NCI-H1092 treated with DMSO at 0.1 percent for 48 hours (cell line): ENCODE measurements at regions not wholly inside any gene's neighbourhood (a gene's known extent, or its start where the extent isn't known, plus 50 kb on each side); places are given as distances from the start of the nearest gene placed in this dataset.

ENCODE experiments used
- DNase-seq: peaks from one replicate; lab custom pipeline; 2025; lab: John Stamatoyannopoulos, UW

GRCh38 chr5:44659334-44659733 is 149.4 kb upstream of the MRPS30 start:
- no peak for DNase-seq

- no peak for DNase-seq
Measured at GRCh38 chr5:44652674-44653073, 156.1 kb upstream of the MRPS30 start.

GRCh38 chr5:44646016-44646415 is 162.7 kb upstream of the MRPS30 start:
- DNase-seq, result no peak

- no peak for DNase-seq
Measured at GRCh38 chr5:44645502-44645901, 163.2 kb upstream of the MRPS30 start.

- no peak for DNase-seq
Measured at GRCh38 chr5:44644628-44645027, 164.1 kb upstream of the MRPS30 start.

- no peak for DNase-seq
Measured at GRCh38 chr5:44641820-44642219, 166.9 kb upstream of the MRPS30 start.

- no peak for DNase-seq
Measured at GRCh38 chr5:44640945-44641456, 167.7 kb upstream of the MRPS30 start.

GRCh38 chr5:44637916-44638869 is 170.6 kb upstream of the MRPS30 start:
- DNase-seq, result no peak

GRCh38 chr5:44632344-44632743 is 176.4 kb upstream of the MRPS30 start:
- DNase-seq, result no peak

GRCh38 chr5:44626846-44627245 is 181.9 kb upstream of the MRPS30 start:
- DNase-seq, result no peak

- no peak for DNase-seq
Measured at GRCh38 chr5:44622331-44622730, 186.4 kb upstream of the MRPS30 start.

GRCh38 chr5:44619875-44620610 is 188.7 kb upstream of the MRPS30 start:
- no peak for DNase-seq

- no peak for DNase-seq
Measured at GRCh38 chr5:44614845-44615244, 193.9 kb upstream of the MRPS30 start.

GRCh38 chr5:44613936-44614335 is 194.8 kb upstream of the MRPS30 start:
- DNase-seq, result no peak

- no peak for DNase-seq
Measured at GRCh38 chr5:44605926-44606325, 202.8 kb upstream of the MRPS30 start.

- DNase-seq, result no peak
Measured at GRCh38 chr5:44603496-44604272, 205.1 kb upstream of the MRPS30 start.

- DNase-seq, result no peak
Measured at GRCh38 chr5:44574678-44575077, 185.5 kb upstream of the FGF10 start.

- DNase-seq, result no peak
Measured at GRCh38 chr5:44568519-44568918, 179.3 kb upstream of the FGF10 start.

GRCh38 chr5:44565902-44566301 is 176.7 kb upstream of the FGF10 start:
- no peak for DNase-seq

- no peak for DNase-seq
Measured at GRCh38 chr5:44565360-44565759, 176.1 kb upstream of the FGF10 start.

GRCh38 chr5:44546286-44546685 is 157.1 kb upstream of the FGF10 start:
- no peak for DNase-seq

- no peak for DNase-seq
Measured at GRCh38 chr5:44543511-44543910, 154.3 kb upstream of the FGF10 start.
